ENCODE measurements at regions not wholly inside any gene's neighbourhood (a gene's known extent, or its start where the extent isn't known, plus 50 kb on each side); places are given as distances from the start of the nearest gene placed in this dataset.

- intact Hi-C loops (cut with micrococcal nuclease; ENCODE audit: unreplicated experiment) = no loop called here
- no TSS peak for BruUV-seq (replicated peaks)
- Histone ChIP-seq H3K4me3 (ENCODE audit: low read depth, low read length) (no peak overlapping the region), H3K9me3 (no peaks in the 10 kb centered on the region), H3K36me3 (ENCODE audit: control insufficient read depth, insufficient read depth, low read length) (no peaks in the 10 kb centered on the region), H3K4me1 (peaks cover 37% of the 10 kb centered on the region), H3K27me3 (replicated peaks; ENCODE audit: control insufficient read depth, insufficient read depth, low read length) (no peaks in the 10 kb centered on the region)
- no peak for DNase-seq
- H3K9me3 Mint-ChIP-seq (ENCODE audit: unreplicated experiment) = no peaks in the 10 kb centered on the region
- peaks cover 13% of the 10 kb centered on the region for H3K36me3 Mint-ChIP-seq (ENCODE audit: insufficient read depth, unreplicated experiment)
- H3K27ac Mint-ChIP-seq (ENCODE audit: unreplicated experiment) = no peak overlapping the region
- H3K4me3 Mint-ChIP-seq (ENCODE audit: unreplicated experiment) = no peak overlapping the region
- H3K27me3 Mint-ChIP-seq (ENCODE audit: insufficient read depth, unreplicated experiment) = no peaks in the 10 kb centered on the region
- POLR2A ChIA-PET = no interaction called here
- CTCF ChIA-PET = no interaction called here
- peaks cover 20% of the 10 kb centered on the region for H3K4me1 Mint-ChIP-seq (ENCODE audit: low read depth, unreplicated experiment)
- TF ChIP-seq CTCF (IDR thresholded peaks at IDR 0.05; ENCODE audit: insufficient read depth in 1 of 2, low read depth in 1 of 2, low read length in 1 of 2, severe bottlenecking in 1 of 2, unreplicated experiment in 1 of 2) = no peak
Measured at GRCh38 chr2:129722306-129723019, 257.0 kb upstream of the RAB6C start.

- H3K27me3 Mint-ChIP-seq (ENCODE audit: insufficient read depth, unreplicated experiment) = no peaks in the 10 kb centered on the region
- intact Hi-C loops (cut with micrococcal nuclease; ENCODE audit: unreplicated experiment) = no loop called here
- H3K27ac Mint-ChIP-seq (ENCODE audit: unreplicated experiment) = no peak overlapping the region
- ChIA-PET POLR2A (no interaction called here), CTCF (no interaction called here)
- H3K9me3 Mint-ChIP-seq (ENCODE audit: unreplicated experiment) = no peaks in the 10 kb centered on the region
- peaks cover 20% of the 10 kb centered on the region for H3K4me1 Mint-ChIP-seq (ENCODE audit: low read depth, unreplicated experiment)
- no peaks in the 10 kb centered on the region for H3K9me3 ChIP-seq
- peaks cover 13% of the 10 kb centered on the region for H3K36me3 Mint-ChIP-seq (ENCODE audit: insufficient read depth, unreplicated experiment)
- no peak overlapping the region for H3K4me3 ChIP-seq (ENCODE audit: low read depth, low read length)
- H3K4me1 ChIP-seq = peaks cover 37% of the 10 kb centered on the region
- TF ChIP-seq CTCF (IDR thresholded peaks at IDR 0.05; ENCODE audit: insufficient read depth in 1 of 2, low read depth in 1 of 2, low read length in 1 of 2, severe bottlenecking in 1 of 2, unreplicated experiment in 1 of 2) = no peak
- BruUV-seq (replicated peaks) = no TSS peak
- DNase-seq = no peak
- H3K36me3 ChIP-seq (ENCODE audit: control insufficient read depth, insufficient read depth, low read length) = no peaks in the 10 kb centered on the region
- no peaks in the 10 kb centered on the region for H3K27me3 ChIP-seq (replicated peaks; ENCODE audit: control insufficient read depth, insufficient read depth, low read length)
- H3K4me3 Mint-ChIP-seq (ENCODE audit: unreplicated experiment) = no peak overlapping the region
Measured at GRCh38 chr2:129723277-129724020, 256.0 kb upstream of the RAB6C start.

GRCh38 chr2:129724021-129724757, 255.3 kb upstream of the RAB6C start:
- Histone ChIP-seq H3K36me3 (ENCODE audit: control insufficient read depth, insufficient read depth, low read length) (no peaks in the 10 kb centered on the region), H3K4me3 (ENCODE audit: low read depth, low read length) (no peak overlapping the region), H3K9me3 (no peaks in the 10 kb centered on the region), H3K27me3 (replicated peaks; ENCODE audit: control insufficient read depth, insufficient read depth, low read length) (no peaks in the 10 kb centered on the region), H3K4me1 (peaks cover 37% of the 10 kb centered on the region)
- Mint-ChIP-seq H3K27ac (ENCODE audit: unreplicated experiment) (no peak overlapping the region), H3K36me3 (ENCODE audit: insufficient read depth, unreplicated experiment) (peaks cover 13% of the 10 kb centered on the region), H3K9me3 (ENCODE audit: unreplicated experiment) (no peaks in the 10 kb centered on the region), H3K4me3 (ENCODE audit: unreplicated experiment) (no peak overlapping the region), H3K4me1 (ENCODE audit: low read depth, unreplicated experiment) (peaks cover 20% of the 10 kb centered on the region), H3K27me3 (ENCODE audit: insufficient read depth, unreplicated experiment) (no peaks in the 10 kb centered on the region)
- no peak for TF ChIP-seq CTCF (IDR thresholded peaks at IDR 0.05; ENCODE audit: insufficient read depth in 1 of 2, low read depth in 1 of 2, low read length in 1 of 2, severe bottlenecking in 1 of 2, unreplicated experiment in 1 of 2)
- BruUV-seq (replicated peaks) = no TSS peak
- intact Hi-C loops (cut with micrococcal nuclease; ENCODE audit: unreplicated experiment) = no loop called here
- CTCF ChIA-PET = no interaction called here
- POLR2A ChIA-PET = no interaction called here
- no peak for DNase-seq

Measured in Caco-2 (cell line).